NCI-H2107 (cell line): ENCODE measurements at regions not wholly inside any gene's neighbourhood (a gene's known extent, or its start where the extent isn't known, plus 50 kb on each side); places are given as distances from the start of the nearest gene placed in this dataset.

Experiments used
- DNase-seq: peaks from one replicate; lab custom pipeline; 2025; lab: John Stamatoyannopoulos, UW

DNA sequence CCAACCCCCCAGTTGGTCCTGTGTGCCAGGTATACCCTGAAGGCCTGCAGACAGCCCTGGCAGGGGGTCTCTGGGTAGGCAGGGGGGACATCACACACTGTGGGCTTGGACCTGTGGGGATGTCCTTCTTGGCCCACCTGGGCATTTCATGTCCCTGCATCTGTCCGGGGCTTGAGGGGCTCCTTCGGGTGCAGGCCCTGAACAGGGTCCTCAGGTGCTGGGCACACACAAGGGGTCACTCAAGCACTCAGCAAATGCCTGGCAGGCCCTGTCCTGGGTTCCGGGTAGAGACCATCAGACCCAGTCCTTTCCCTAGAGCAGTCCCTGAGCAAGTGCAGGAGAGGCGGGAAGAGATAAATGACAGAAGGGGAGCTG is 70.5 kb upstream of the WNT11 start:
- no peak for DNase-seq

DNA sequence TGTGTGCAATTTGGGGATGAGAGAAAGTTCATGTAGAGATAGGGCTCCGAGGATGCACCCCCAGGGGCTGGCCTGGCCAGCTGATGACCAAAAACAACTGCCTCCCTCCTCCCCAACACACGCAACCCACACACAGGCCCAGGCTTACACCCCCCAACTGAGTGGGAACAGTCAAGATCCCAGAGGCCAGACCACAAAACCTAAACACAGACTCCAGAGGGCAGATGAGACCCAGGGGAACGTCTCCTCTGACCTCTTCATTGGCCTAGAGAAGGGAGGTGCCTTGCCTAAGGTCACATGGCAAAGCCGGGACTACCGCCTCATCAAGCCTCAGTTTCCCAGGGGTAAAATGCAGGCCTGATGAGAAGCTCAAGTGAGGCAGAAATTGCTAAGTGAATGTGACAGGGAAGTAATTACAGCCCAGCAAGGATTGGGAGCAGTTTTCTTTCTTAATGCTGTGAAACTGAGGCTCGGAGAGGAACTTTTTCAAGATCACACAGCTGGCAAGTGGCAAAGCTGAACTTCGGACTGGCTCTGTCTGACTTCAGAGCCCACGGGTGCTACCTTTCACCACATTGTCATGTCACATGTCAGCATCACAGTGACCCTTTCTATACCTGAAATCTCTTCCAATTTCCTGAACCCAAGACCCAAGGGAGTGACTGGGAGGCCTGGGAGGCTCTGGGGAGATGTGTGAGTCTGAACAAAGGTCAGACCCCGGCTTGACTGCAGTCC is 69.9 kb upstream of the WNT11 start:
- no peak for DNase-seq

DNA sequence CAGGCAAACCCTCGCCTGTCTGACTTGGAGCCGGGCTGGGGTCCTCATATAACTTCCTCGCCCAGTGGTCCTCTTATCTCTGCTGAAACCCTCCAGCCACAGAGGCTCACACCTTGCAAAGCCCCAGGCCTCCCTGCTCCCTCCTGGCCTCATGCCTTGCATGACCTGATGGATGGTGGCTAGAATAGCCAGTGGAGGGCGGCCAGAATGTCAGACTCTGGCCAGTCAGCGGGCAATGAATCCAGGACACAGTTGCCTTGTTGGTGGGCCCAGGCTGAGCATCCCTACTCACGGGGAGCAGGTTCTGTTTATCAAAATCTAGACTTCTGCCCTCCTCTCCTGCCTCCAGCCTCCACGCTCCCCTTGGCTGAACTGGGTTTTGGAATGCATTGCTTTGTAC is 69.1 kb upstream of the WNT11 start:
- DNase-seq: no peak

DNA sequence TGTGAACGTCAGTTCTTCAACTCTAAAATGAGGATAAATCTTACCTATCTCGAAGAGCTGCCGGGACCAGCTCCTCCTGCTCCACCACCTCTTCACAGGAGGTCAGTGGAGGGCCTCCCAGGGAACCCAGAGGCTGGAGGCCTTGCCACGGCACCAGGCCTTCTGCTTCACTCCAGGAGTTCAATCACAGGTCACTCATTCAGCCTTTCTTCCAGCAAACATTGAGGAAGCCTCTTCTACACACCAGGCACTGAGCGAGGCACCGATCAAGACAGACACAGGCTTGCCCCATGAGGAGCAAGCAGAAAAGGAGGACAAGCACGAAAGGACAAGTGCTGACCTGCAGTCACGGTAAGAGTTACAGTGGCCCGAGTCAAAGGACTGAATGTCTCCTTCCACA is 64.8 kb upstream of the WNT11 start:
- no peak for DNase-seq

DNA sequence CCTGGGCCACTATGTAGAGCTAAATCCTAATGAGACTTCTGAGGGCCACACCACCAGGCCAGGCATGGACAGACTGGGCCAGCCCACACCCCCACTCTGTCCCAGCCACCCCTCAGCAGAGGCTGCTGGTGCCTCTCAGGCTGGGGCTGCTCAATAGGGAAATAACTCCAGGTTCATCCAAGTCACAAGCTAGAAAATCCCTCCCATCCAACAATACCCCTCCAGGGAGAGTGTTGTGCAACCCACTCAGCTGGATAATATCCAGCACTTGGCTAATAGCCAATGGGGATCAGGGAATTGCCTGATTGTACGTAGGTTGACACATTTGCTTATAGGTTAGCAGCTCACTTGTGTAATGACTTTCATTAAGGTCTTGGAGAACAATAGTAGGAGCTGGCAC is 64.1 kb upstream of the WNT11 start:
- no peak for DNase-seq

DNA sequence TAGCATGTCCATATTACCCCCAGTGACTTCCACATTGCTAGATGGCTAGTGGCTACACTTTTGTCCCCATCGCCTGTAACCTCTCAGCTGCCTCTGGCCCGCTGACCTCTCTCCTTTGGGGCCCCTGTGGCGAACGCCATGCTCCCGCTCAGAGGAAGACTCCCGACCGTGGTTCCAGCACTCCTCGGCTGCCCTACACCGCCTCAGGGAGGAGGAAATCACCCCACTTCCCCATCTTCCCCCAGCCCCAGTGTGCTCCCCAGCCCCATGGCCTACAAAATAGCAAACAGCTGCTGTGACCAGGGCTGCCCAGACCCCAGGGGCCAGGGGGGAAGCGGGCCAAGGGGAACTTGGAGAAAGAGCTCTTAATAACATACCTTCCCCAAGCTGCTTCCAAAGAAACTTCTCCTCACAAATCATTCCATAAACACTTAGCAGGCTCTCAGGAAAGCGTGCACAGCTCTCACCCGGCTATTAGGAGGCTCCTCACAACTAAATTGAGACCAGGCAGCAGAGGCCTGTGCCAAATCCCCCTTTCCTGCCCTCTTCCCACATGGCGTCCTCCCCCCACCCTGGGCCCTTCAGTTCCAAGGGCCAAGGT is 63.5 kb upstream of the WNT11 start:
- no peak for DNase-seq

DNA sequence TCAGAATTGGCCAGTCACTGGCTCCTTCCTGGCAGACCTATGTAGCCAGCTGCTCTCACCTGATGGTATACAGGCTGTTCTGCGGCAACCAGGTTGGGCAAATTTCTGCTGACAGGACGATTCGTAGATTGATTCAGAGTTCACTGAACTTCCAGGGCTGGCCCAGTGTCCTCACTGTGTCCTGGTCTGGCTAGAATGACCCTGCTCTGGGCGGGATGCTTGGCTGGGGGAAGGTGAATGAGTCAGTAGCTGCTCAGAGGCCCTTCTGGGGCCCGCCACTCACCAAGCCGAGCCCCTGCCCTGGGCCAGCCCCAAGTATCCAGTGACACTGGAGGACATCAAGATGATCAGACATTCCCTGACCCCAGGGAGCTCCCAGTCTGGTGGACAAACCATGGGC is 62.9 kb upstream of the WNT11 start:
- DNase-seq: no peak

DNA sequence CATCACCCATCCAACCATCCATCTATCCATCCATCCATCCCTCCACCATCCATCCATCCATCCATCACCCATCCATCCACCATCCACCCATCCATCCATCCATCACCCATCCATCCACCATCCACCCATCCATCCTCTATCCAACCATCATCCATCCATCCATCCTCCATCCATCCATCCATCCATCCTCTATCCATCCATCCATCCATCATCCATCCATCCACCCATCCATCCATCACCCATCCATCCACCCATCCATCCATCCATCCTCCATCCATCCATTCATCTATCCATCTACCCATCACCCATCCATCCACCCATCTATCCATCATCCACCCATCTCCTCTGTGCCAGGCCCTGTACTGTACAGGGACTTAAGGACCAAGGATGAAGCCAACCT is 62.2 kb upstream of the WNT11 start:
- DNase-seq: no peak

DNA sequence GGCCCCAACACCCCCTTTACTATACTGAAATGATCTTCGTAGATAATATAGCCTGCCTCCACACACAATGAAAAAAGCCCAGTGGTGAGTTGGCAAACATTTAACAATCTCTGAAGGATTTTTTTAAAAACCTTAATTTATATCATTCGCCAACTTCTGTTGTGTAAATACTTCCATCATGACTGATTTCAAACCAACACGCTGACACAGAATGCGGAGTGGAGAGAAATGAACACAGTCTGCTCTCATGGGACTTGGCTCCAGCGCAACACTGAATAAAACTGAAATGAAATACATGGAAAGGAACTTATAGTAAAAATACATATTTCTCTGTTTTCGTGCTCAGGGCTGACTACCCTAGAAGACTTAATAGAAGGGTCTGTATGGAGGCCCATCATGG is 61.3 kb upstream of the WNT11 start:
- DNase-seq: no peak

DNA sequence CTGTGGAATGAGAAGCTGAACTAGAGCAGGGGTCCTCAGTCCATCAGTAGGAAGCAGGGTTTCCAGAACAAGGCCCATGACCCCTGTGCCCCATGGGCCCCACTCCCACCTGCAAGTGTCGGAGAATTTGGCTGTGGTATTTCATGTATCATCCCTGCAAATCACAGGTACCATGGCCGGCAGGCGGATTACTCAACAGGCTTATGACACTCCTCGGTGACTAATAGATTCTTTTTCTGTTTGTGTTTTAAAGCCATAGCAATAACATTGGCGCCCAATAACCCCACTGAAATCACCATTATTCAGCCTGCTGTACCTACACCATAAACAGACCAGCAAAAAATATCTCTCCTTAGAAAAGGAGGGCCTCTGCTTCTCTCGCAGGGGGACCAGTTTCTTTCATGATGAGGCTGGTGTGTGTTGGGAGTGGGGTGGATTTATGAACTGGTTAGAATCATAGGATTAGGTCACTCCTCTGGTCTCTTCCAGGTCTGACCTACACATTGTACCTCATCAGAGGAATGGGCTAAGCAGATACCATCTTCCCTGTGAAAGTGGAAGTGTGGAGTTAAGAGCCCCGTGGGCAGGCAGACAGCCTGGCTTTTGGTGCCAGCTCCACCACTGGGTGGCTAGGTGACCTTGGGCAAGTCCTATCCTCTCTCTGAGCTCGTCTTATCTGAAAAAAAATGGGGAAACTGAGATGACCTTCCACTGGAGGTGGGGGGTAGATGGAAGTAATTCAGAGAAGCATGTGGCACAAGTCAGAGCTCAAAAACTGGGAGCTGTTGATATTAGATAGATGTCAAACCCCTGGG is 60.2 kb upstream of the WNT11 start:
- DNase-seq: no peak

DNA sequence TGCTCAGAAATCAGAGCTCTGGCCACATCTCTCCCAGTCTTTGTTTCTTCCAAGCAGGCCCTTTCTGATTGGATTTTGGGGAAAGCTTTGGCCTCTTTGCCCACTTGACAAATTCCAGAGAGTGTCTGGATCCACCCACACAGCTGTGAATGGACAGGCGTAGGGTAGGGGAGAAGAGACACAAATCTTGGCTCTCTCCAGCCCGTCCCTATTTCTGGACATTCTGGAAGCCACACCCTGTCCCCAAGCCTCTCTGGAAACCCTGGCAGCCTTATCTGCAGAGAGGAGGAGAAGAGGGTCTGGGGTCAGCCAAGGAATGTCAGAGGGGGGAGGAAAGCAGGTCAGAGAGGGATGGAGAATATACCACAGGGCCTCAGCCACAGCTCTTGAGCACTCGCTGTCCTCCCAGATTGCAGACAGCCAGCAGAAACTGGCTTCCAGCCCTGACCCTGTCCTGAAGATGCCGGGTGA is 59.5 kb upstream of the WNT11 start:
- DNase-seq: no peak

DNA sequence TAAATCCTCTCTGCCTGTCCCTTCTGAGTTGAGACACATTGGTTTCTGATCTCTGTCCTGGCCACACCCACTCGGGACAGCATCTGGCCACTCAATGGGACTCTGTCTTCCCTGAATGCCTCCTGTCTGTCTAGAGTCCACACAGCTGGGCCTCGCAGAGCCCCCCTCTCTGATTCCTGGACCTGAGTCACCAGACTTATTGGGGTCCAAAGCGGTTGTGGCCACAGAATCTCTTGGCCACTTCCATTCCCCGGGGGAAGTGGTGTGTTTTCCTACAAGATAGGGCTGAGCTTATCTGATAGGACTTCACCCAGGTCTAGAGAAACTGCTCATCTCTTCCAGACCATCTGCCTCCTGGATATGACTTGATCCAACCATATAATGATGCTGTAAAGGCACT is 57.4 kb upstream of the WNT11 start:
- DNase-seq: no peak

DNA sequence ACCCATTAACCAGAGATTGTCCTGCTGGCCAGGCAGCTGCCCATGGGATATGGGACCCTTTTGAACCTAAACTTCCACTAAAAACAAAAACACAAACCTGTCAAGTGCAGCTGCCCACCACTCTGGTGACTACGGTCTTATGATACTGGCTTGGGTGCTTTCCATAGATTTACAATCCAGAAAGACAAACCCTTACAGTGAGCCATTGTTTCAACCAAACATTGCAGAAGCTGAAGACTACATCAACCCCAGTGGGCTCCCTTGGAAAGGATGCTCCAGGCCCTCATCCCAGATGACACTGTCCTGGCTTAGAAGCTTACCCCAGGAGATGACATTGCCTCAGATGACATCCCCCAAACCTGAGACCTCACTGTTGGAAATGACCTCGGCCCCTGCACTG is 56.9 kb upstream of the WNT11 start:
- no peak for DNase-seq

DNA sequence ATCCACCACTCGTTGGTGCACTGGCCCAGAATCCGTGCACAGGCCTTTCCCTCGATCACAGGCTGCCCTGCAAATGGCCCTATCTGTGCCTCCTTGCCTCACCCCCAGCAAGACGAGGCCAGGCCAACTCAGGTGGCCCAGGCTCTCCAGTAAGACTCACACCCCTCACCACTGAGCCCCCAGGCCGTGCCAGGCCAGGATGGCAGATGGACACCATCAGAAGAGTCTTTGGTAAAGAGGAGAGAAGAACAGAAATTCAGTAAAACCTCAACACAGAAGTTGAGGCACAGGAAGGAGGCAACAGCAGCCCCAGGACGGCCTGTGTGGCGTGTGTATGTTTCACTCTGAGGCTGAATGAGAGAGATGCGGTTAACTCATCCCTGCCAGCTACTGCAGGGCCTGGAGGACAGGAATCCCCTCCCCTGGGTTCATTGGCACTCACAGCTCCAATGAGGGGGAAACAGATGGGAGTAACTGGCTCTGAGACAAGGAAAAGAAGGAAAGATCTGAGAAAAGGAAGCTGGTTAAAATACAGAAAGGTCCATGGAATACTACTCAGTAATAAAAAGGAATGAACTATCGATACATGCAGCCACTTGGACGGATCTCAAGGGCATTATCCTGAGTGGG is 54.1 kb upstream of the WNT11 start:
- DNase-seq: no peak

DNA sequence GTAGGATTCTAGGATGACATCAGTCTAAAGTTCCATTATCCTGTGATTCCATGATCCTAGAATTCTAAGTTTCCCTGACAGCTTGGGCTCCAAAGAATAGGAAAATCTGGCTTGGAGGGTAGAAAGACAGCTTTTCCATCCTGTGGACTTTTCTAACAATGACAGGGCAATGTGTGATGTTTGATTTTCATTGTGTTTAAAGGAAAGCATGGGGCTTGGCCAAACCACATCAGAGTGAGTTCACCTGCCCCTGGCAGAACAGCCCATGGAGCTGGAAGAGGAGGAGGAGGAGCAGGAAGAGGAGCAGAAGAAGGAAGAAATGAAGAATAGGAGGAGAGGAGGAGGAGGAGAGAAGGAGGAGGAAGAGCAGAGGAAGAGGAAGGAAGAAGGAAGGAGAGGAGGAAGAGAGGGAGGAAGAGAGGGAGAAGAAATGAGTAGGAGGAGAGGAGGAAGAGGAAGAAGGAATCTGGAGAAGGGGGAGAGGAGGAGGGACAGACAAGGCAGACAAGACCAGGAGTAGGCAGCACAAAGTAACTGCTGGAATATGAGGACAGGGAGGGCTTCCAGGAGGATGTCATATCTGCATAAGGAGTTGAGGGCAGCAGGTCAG is 53.1 kb upstream of the WNT11 start:
- DNase-seq: no peak

DNA sequence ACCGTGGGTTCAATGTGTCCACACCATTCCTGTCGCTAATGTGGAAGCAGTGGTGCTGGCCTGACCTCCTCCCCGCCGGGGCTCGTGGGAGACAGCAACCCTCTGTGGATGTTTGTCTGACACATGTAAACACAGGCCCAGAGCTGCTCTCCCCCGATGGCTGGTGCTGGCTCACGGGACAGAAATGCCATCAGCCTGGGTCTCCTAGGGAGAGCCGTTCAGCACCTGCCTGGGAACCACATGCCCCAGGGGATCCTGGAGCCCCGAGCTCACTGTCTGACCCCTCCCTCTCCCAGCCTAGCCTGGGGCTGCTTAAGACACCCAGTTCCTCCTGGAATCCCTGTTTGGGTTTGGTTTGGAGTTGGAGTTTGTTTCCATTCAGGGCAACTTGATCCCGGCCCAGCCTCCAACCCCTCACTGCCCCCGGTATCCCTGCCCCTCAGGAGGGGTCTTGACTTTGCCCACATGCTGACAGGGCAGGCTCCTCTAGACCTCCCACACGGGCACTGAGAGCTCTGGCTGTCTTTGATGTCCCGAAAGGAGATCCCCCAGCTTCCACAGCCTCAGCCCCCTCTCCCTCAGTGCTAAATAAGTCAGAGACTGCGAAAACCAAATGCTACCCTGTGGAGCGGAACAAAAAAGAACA is 50.9 kb upstream of the WNT11 start:
- peak; percentile 11 for DNase-seq

DNA sequence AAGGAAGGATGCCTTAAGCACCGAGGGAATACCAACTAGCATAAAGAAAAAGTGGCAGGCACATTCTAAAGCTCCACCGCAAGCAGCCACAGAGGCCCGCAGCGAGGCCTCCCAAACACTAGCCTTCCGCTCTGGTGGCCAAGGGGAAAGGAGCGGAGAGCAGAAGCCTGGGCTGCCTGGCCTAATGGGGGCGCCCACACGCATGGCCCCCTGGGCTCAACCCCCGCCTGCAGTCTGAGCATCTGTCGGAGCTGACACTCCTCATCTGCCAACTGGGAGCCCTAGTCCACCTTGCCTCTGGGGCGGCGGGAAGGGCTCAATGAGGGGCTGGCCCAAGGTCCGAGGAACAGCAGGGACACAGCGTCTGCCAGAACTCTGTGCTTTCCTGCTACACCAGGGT is 50.1 kb upstream of the WNT11 start:
- no peak for DNase-seq
